NCI-H2029 treated with DMSO at 0.1 percent for 48 hours (cell line): ENCODE measurements at regions not wholly inside any gene's neighbourhood (a gene's known extent, or its start where the extent isn't known, plus 50 kb on each side); places are given as distances from the start of the nearest gene placed in this dataset.

Experiments used
- DNase-seq: peaks from one replicate; lab custom pipeline; 2025; lab: John Stamatoyannopoulos, UW

GRCh38 chr16:56140645-56141044 lies 50.6 kb upstream of the GNAO1 start:
- no peak for DNase-seq

- DNase-seq, result no peak
Measured at GRCh38 chr16:56137269-56137668, 54.0 kb upstream of the GNAO1 start.

- no peak for DNase-seq
Measured at GRCh38 chr16:56136256-56136655, 55.0 kb upstream of the GNAO1 start.

GRCh38 chr16:56134790-56135189 lies 56.5 kb upstream of the GNAO1 start:
- DNase-seq, result no peak

GRCh38 chr16:56125922-56126321 lies 65.4 kb upstream of the GNAO1 start:
- no peak for DNase-seq

- DNase-seq, result no peak
Measured at GRCh38 chr16:56122251-56122650, 69.0 kb upstream of the GNAO1 start.

- DNase-seq, result no peak
Measured at GRCh38 chr16:56121156-56121500, 70.2 kb upstream of the GNAO1 start.

GRCh38 chr16:56120447-56121155 lies 70.7 kb upstream of the GNAO1 start:
- no peak for DNase-seq

GRCh38 chr16:56119133-56119532 lies 72.2 kb upstream of the GNAO1 start:
- no peak for DNase-seq

- no peak for DNase-seq
Measured at GRCh38 chr16:56116577-56116964, 74.7 kb upstream of the GNAO1 start.

GRCh38 chr16:56115817-56116576 lies 75.3 kb upstream of the GNAO1 start:
- DNase-seq, result no peak

- no peak for DNase-seq
Measured at GRCh38 chr16:56113223-56113622, 78.1 kb upstream of the GNAO1 start.

- no peak for DNase-seq
Measured at GRCh38 chr16:56111100-56111499, 80.2 kb upstream of the GNAO1 start.

GRCh38 chr16:56109994-56110393 lies 81.3 kb upstream of the GNAO1 start:
- no peak for DNase-seq

GRCh38 chr16:56109205-56109604 lies 82.1 kb upstream of the GNAO1 start:
- DNase-seq, result no peak

GRCh38 chr16:56108724-56109123 lies 82.6 kb upstream of the GNAO1 start:
- DNase-seq, result no peak

- peak; percentile 63 for DNase-seq
Measured at GRCh38 chr16:56108056-56108471, 83.2 kb upstream of the GNAO1 start.

GRCh38 chr16:56106527-56106926 lies 84.8 kb upstream of the GNAO1 start:
- DNase-seq, result no peak

GRCh38 chr16:56102906-56103305 lies 88.4 kb upstream of the GNAO1 start:
- DNase-seq, result no peak

GRCh38 chr16:56102183-56102686 lies 89.1 kb upstream of the GNAO1 start:
- DNase-seq, result no peak

GRCh38 chr16:56101480-56101879 lies 89.8 kb upstream of the GNAO1 start:
- DNase-seq, result no peak

- no peak for DNase-seq
Measured at GRCh38 chr16:56097306-56097705, 94.0 kb upstream of the GNAO1 start.

- DNase-seq, result no peak
Measured at GRCh38 chr16:56094231-56094630, 97.1 kb upstream of the GNAO1 start.

- DNase-seq, result no peak
Measured at GRCh38 chr16:56093055-56093454, 98.2 kb upstream of the GNAO1 start.
